ENCODE measurements at regions not wholly inside any gene's neighbourhood (a gene's known extent, or its start where the extent isn't known, plus 50 kb on each side); places are given as distances from the start of the nearest gene placed in this dataset.

DNA sequence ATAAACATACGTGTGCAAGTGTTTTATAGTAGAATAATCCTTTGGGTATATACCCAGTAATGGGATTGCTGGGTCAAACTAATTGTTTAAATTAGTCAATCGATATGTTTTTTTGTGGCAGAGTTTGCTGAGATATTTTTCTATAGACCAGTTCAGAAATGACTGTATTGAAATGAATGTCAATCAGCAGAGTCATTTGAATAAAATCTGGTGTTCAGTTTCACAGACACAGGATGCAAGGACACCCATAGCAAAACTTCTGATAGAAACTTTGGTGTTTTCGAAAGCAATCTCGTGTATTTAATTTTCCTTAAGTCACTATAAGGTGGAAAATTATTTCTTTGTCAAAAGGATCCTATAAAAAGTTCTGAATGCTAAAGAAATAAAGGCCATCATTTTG is 434.4 kb downstream of the RAP2B start:
- H3K36me3 ChIP-seq (ENCODE audit: insufficient read depth, low read length), result no peaks in the 10 kb centered on the region
- TF ChIP-seq EZH2 (IDR thresholded peaks at IDR 0.05) (no peak), POLR2AphosphoS5 (IDR thresholded peaks at IDR 0.05; ENCODE audit: borderline replicate concordance, low read depth, low read length) (no peak), FOXP2 (optimal IDR thresholded peaks at IDR 0.05; ENCODE audit: control extremely low read depth, extremely low read length, insufficient read depth) (no peak)
- H3K9me3 ChIP-seq (ENCODE audit: low read depth, low read length), result no peaks in the 10 kb centered on the region
- no peak overlapping the region for H3K4me3 ChIP-seq
- DNase-seq (ENCODE audit: low read depth, low spot score), result no peak
- H3K27ac ChIP-seq, result no peak overlapping the region
- no peak overlapping the region for H3K9ac ChIP-seq (ENCODE audit: insufficient read length)

DNA sequence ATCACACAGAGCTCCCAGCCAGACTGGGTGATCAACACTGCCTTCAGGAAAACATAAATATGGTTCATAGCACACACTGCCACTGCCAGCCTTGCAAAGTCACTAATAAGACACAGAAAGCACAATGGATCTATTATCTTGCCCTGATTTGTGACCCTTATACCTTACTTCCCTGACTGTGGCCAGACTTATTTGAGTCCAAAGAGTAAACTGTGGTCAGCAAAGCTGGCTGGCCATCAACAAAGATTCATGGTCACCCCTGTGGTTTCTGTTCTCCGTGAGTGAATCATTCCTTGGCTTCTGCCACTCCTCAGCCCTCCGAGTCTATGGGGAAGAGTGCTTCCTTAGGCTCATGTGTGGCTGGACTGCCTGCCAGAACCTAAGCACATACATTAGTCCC is 437.7 kb downstream of the RAP2B start:
- no peak for DNase-seq (ENCODE audit: low read depth, low spot score)
- Histone ChIP-seq H3K27ac (no peak overlapping the region), H3K4me3 (no peak overlapping the region)

DNA sequence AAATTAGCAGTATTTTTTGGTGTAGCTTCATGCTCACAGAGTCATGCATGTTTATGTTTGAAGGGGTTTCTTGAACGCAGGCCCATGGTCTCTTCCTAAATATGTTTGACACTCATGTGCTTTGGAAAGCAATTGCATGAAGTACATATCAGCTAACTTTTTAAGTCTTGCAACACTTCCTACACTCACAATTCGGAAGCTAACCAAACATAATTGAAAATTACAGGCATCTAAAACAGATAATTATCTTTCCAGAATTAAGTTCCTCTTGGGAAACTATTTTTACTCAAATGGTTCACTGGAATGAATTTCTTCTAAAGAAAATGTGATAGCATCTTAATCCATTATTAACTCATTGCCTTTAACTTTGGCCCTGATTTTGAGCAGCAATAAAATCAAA is 438.9 kb downstream of the RAP2B start:
- Histone ChIP-seq H3K27ac (no peak overlapping the region), H3K4me3 (no peak overlapping the region), H3K9ac (ENCODE audit: insufficient read length) (no peak overlapping the region), H3K9me3 (ENCODE audit: low read depth, low read length) (no peaks in the 10 kb centered on the region), H3K36me3 (ENCODE audit: insufficient read depth, low read length) (no peaks in the 10 kb centered on the region)
- no peak for DNase-seq (ENCODE audit: low read depth, low spot score)
- TF ChIP-seq FOXP2 (optimal IDR thresholded peaks at IDR 0.05; ENCODE audit: control extremely low read depth, extremely low read length, insufficient read depth), result no peak
- TF ChIP-seq POLR2AphosphoS5 (IDR thresholded peaks at IDR 0.05; ENCODE audit: borderline replicate concordance, low read depth, low read length), result no peak
- no peak for TF ChIP-seq EZH2 (IDR thresholded peaks at IDR 0.05)

More for the DNA sequence above, 437.7 kb downstream of the RAP2B start:
- TF ChIP-seq FOXP2 (optimal IDR thresholded peaks at IDR 0.05; ENCODE audit: control extremely low read depth, extremely low read length, insufficient read depth), result no peak
- TF ChIP-seq EZH2 (IDR thresholded peaks at IDR 0.05), result no peak
- no peak for TF ChIP-seq POLR2AphosphoS5 (IDR thresholded peaks at IDR 0.05; ENCODE audit: borderline replicate concordance, low read depth, low read length)
- Histone ChIP-seq H3K9ac (ENCODE audit: insufficient read length) (no peak overlapping the region), H3K9me3 (ENCODE audit: low read depth, low read length) (no peaks in the 10 kb centered on the region), H3K36me3 (ENCODE audit: insufficient read depth, low read length) (no peaks in the 10 kb centered on the region)

DNA sequence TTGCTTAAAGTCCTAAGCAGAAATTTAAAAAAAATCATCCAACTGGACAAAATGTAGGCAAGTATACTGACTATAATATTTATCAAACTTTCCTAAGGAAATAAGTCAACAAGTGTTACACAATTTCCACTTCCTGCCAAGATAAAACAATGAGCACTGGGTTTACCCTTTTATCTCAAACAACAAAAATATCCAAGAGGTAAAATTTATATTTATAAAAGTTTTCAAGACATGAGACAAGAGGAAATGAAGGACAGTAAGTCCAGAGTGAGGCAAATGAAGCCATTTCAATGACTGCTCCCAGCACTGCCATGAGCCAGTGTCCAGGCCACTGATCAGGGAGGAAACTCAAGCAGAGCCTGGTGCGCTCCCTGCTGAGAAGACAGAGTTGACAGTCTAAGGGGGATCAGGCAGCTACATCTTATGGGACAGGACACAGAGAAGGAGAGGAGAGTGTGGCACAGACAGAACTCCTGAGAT is 439.4 kb downstream of the RAP2B start:
- Histone ChIP-seq H3K27ac (no peak overlapping the region), H3K4me3 (no peak overlapping the region), H3K9ac (ENCODE audit: insufficient read length) (no peak overlapping the region), H3K9me3 (ENCODE audit: low read depth, low read length) (no peaks in the 10 kb centered on the region), H3K36me3 (ENCODE audit: insufficient read depth, low read length) (no peaks in the 10 kb centered on the region)
- no peak for DNase-seq (ENCODE audit: low read depth, low spot score)
- TF ChIP-seq FOXP2 (optimal IDR thresholded peaks at IDR 0.05; ENCODE audit: control extremely low read depth, extremely low read length, insufficient read depth) (no peak), EZH2 (IDR thresholded peaks at IDR 0.05) (no peak), POLR2AphosphoS5 (IDR thresholded peaks at IDR 0.05; ENCODE audit: borderline replicate concordance, low read depth, low read length) (no peak)

DNA sequence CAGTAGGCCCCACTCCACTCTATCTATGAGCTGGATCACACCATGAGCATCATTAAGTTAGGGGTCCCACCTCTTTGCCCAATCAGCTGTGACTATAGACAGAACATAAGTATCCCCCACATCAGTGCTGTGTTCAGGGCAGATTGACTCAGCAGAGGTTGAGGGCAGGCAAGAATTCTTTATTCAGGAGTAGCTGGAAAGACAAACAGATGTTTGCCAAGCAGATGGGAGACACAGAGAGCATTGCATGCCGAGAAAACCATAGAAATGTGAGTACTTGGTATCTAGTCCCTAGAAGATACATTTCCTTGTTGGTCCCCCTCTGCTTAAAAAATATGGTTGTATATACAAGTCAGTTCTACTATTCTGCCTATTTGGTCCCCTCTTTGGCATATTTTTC is 440.8 kb downstream of the RAP2B start:
- no peak for TF ChIP-seq POLR2AphosphoS5 (IDR thresholded peaks at IDR 0.05; ENCODE audit: borderline replicate concordance, low read depth, low read length)
- H3K27ac ChIP-seq, result no peak overlapping the region
- DNase-seq (ENCODE audit: low read depth, low spot score), result no peak
- no peak overlapping the region for H3K9ac ChIP-seq (ENCODE audit: insufficient read length)
- no peak overlapping the region for H3K4me3 ChIP-seq
- no peaks in the 10 kb centered on the region for H3K9me3 ChIP-seq (ENCODE audit: low read depth, low read length)
- no peaks in the 10 kb centered on the region for H3K36me3 ChIP-seq (ENCODE audit: insufficient read depth, low read length)

DNA sequence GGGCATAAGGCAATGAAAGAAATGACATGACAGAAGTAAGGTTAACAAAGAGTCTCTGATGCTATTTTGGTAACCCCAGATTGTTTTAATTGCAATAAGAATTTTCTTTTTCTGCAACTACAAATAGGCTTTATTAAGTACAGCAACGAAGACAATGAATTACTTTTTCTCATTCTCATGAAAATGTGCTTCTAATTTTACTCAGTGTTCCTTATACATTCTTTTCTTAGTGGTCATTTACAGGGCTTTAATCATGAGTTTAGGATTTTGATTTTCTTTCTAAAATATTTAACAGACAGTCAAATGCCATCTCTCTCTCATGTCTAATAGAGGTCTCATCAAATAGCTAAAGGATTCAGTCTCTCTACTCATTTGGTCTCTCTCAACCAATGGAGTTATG is 452.1 kb downstream of the RAP2B start:
- TF ChIP-seq FOXP2 (optimal IDR thresholded peaks at IDR 0.05; ENCODE audit: control extremely low read depth, extremely low read length, insufficient read depth), result no peak
- no peak for TF ChIP-seq EZH2 (IDR thresholded peaks at IDR 0.05)
- no peak for TF ChIP-seq POLR2AphosphoS5 (IDR thresholded peaks at IDR 0.05; ENCODE audit: borderline replicate concordance, low read depth, low read length)
- no peak overlapping the region for H3K27ac ChIP-seq
- no peak overlapping the region for H3K4me3 ChIP-seq
- H3K36me3 ChIP-seq (ENCODE audit: insufficient read depth, low read length), result no peaks in the 10 kb centered on the region
- no peaks in the 10 kb centered on the region for H3K9me3 ChIP-seq (ENCODE audit: low read depth, low read length)
- DNase-seq (ENCODE audit: low read depth, low spot score), result no peak
- no peak overlapping the region for H3K9ac ChIP-seq (ENCODE audit: insufficient read length)

DNA sequence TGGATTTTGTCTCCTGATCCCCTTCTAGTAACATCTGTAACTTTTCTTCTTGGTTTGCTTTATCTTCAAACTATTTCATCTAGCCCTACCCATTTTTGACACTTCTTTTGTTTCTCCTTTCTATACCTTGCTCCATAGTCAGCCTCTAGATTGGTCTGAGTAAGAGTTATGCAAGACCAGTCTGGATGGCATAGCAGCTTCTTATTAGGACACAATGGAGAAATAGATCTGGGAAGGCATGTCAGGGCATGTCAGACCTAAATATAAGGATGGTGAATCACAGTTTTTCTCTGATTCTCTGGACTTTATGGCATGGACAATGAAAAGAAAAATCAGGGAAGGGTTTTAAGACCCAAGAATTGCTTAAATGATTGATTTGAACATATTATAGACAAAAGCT is 452.5 kb downstream of the RAP2B start:
- Histone ChIP-seq H3K36me3 (ENCODE audit: insufficient read depth, low read length) (no peaks in the 10 kb centered on the region), H3K27ac (no peak overlapping the region), H3K4me3 (no peak overlapping the region), H3K9me3 (ENCODE audit: low read depth, low read length) (no peaks in the 10 kb centered on the region), H3K9ac (ENCODE audit: insufficient read length) (no peak overlapping the region)
- TF ChIP-seq EZH2 (IDR thresholded peaks at IDR 0.05) (no peak), POLR2AphosphoS5 (IDR thresholded peaks at IDR 0.05; ENCODE audit: borderline replicate concordance, low read depth, low read length) (no peak), FOXP2 (optimal IDR thresholded peaks at IDR 0.05; ENCODE audit: control extremely low read depth, extremely low read length, insufficient read depth) (no peak)
- DNase-seq (ENCODE audit: low read depth, low spot score), result no peak

DNA sequence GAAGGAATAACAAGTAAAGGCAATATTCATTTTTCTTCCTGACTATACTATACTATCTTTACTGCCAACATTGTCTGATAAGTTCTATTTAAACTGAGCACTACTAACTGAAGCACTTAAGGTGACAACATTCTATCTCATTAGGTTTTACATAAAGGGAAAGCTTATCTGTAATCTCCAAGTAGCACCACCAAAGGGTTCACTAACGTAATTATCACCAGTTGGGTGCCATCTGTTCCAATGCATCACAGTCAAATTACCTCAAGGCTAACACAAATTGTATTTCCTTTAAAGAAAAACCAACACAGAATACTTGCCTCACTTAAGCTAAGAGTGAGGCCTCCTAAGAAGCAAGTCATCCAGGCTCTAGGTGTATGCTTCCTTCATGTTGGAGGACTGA is 453.8 kb downstream of the RAP2B start:
- Histone ChIP-seq H3K27ac (no peak overlapping the region), H3K36me3 (ENCODE audit: insufficient read depth, low read length) (no peaks in the 10 kb centered on the region), H3K9ac (ENCODE audit: insufficient read length) (no peak overlapping the region), H3K9me3 (ENCODE audit: low read depth, low read length) (no peaks in the 10 kb centered on the region), H3K4me3 (no peak overlapping the region)
- TF ChIP-seq FOXP2 (optimal IDR thresholded peaks at IDR 0.05; ENCODE audit: control extremely low read depth, extremely low read length, insufficient read depth), result no peak
- no peak for TF ChIP-seq POLR2AphosphoS5 (IDR thresholded peaks at IDR 0.05; ENCODE audit: borderline replicate concordance, low read depth, low read length)
- no peak for TF ChIP-seq EZH2 (IDR thresholded peaks at IDR 0.05)
- DNase-seq (ENCODE audit: low read depth, low spot score), result no peak

DNA sequence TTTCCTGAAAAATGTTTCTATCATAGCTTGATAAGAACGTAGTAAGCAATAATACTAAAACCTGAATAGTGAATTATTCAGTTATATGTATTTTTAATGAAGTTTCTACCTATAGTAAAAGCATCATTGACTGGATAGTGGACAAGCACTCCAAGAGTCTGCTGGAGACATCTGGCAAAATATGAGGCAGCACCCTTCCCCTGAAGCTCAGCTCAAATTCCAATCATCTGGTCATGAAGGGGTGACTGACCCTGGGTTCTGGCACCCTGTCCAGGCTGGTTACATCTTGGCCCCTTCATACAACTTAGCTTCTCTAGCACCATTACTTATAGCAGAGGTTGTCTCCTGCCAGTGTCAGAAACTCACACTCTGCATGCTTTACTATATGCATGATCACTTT is 455.4 kb downstream of the RAP2B start:
- TF ChIP-seq FOXP2 (optimal IDR thresholded peaks at IDR 0.05; ENCODE audit: control extremely low read depth, extremely low read length, insufficient read depth) (no peak), EZH2 (IDR thresholded peaks at IDR 0.05) (no peak), POLR2AphosphoS5 (IDR thresholded peaks at IDR 0.05; ENCODE audit: borderline replicate concordance, low read depth, low read length) (no peak)
- no peak overlapping the region for H3K4me3 ChIP-seq
- H3K27ac ChIP-seq, result no peak overlapping the region
- H3K9ac ChIP-seq (ENCODE audit: insufficient read length), result no peak overlapping the region
- no peak for DNase-seq (ENCODE audit: low read depth, low spot score)
- no peaks in the 10 kb centered on the region for H3K9me3 ChIP-seq (ENCODE audit: low read depth, low read length)
- H3K36me3 ChIP-seq (ENCODE audit: insufficient read depth, low read length), result no peaks in the 10 kb centered on the region

Data from SK-N-MC (cell line).